GM03348 (cell line): ENCODE measurements at regions not wholly inside any gene's neighbourhood (a gene's known extent, or its start where the extent isn't known, plus 50 kb on each side); places are given as distances from the start of the nearest gene placed in this dataset.
"Not testable (repeated sequence)": the region's sequence is repeated elsewhere in the genome, so short reads cannot be mapped to it uniquely, and the experiment has no call there.

Experiments used
- DNase-seq: peaks from one replicate; pipeline ENCODE4 v3.0.0; 2012; ENCODE audit warnings: low spot score

DNA sequence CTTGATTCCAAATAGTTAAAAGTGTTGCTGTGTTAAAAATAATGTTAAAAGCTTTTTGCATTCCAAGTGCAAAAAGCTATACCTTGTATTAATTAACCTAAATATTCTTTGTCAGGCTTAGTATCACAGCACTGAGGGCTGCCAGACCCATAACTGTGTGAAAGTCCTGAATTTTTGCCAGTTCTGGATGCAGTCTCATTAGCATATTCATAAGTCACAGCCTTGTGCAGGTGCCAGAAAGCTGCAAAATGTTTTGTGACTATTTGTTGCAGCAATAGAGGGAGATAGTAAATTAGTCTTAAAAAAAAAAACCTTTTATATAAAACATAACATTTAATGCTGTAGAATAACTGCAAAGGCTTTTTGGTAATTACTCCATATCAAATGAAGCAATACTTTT lies 56.6 kb downstream of the SLITRK1 start:
- DNase-seq, result no peak

DNA sequence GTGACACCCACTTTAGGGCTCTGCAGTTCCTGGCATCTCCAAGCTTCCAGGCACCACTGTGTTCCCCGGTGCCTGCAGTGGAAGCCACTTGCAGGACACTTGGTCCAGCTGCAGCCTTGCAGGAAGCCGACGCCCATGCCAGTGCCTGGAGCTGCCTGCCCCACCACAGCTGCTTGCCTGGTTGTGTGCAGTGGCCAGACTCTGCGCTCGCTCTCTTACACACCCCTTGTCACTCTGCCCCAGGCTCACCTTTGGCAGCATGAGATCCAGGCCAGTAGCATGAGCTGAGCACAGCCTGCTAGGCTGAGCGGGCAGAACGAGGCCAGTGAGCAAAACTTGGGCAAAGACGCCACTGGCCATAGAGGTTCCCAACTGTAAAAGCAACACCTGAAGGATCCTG lies 57.7 kb downstream of the SLITRK1 start:
- DNase-seq, result no peak

DNA sequence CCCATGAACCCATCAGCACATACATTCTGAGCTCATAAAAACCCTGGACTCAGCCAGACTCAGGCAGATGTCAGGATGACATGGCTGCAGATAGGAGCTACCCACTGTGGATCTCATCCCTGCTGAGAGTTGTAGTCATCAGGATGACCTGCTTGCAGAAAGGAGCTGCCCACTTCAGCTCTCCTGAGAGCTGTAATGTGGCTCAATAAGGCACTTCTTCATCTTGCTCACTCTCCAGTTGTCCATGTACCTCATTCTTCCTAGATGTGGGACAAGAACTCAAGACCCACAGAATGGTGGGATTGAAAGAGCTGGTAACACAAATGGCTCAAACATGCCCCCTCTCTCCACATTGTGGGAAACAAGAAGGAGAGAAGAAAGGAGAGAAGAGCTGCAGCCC lies 58.2 kb downstream of the SLITRK1 start:
- no peak for DNase-seq

GRCh38 chr13:83819611-83820010 lies 62.7 kb downstream of the SLITRK1 start:
- DNase-seq, result peak; percentile 12

DNA sequence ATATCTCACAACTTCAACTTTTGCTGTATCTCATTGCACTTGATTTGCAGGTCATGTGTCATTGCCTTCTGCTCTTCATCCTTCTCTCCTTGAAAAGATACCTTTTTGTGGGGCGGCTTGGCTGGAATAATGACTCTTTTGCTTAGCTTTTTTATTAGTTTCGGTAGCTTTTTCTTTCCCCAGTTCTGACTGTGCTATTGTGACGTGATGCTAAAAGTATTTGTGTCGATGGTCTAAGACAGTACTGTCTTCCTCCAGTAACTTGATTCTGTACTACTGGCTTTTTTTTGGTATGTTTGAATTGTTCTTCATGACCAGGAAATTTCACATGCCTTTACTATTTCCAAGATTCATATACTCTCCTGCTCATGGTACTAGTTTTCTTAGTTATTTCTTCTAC lies 63.1 kb downstream of the SLITRK1 start:
- DNase-seq, result peak; percentile 39

DNA sequence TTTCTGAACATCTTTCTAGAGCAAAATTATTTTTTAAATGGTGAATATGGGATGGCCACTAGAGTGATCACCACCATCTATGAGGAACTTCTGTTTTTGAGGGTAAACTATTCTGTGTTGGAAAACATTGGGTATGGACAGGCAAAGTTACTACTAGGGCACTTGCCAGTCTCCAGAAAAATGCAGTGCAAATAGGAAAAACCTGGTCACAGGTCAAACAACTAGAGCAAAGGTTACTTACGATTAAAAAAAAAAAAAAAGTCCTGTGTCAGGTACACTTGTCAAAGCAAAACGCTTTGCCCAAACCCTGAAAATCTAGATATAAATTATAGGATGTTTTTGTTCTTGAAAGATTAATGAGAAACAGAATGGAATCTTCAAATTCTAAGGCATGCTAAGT lies 66.2 kb downstream of the SLITRK1 start:
- DNase-seq, result no peak

GRCh38 chr13:83815598-83815997 lies 66.7 kb downstream of the SLITRK1 start:
- DNase-seq, result no peak

GRCh38 chr13:83810136-83810535 lies 72.1 kb downstream of the SLITRK1 start:
- DNase-seq, result no peak

- no peak for DNase-seq
Observed at GRCh38 chr13:83804356-83804962, 77.8 kb downstream of the SLITRK1 start.

DNA sequence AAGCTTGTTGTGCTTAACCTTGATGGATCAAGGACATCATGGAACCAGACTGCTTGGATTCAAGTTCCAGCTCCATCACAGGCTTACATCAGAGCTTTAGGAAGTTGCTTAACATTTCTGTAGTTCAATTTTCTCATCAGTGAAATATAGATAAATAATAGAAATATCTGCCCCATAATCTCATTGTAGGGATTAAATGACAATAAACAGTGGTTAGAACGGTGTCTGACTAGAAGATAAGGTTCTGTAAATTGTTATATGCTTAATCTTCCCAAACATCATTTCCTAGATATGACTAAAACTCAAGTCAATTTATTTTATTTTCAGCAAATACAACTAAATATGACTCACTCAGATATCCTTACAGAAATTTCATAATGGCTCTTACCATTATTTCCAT lies 83.5 kb downstream of the SLITRK1 start:
- DNase-seq, result peak; percentile 25

DNA sequence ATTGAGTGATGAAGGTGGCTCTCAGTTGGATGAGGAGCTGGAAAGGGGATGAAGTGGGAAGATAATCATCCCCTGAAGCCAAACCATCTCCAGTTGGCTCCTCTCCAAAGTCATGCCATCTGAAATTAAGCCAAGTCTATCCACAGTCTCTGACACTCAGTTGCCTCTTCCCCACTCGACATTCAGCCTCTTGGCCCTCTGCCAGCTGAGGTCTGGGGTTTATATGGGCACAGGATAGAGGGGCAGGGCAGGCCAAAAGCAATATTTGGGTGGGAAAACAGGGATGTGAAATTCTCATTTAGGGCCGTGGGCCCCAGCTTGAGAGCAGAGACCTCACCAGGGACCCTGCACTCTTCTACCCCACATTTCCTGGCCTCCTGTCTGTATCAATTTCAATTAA lies 85.9 kb downstream of the SLITRK1 start:
- no peak for DNase-seq

GRCh38 chr13:83794583-83794982 lies 87.7 kb downstream of the SLITRK1 start:
- DNase-seq, result no peak

DNA sequence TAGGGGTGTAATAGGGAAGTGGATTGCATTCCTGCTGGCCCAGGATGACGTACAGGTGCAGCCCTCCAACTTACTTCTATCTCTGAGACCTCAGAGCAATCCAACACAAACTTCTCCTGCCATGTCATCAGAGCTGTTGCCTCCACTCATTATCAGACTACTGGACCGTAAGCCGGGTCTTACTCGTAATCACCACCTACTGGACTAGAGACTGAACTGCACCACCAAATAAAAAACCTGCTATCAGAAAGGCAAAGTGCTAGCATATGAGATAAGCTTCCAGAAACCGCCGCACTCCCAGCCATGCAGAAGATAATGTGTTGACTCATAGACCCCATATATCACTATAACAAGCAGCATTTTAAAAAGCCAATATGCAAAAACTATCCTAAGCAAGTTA lies 102.0 kb downstream of the SLITRK1 start:
- DNase-seq, result no peak

DNA sequence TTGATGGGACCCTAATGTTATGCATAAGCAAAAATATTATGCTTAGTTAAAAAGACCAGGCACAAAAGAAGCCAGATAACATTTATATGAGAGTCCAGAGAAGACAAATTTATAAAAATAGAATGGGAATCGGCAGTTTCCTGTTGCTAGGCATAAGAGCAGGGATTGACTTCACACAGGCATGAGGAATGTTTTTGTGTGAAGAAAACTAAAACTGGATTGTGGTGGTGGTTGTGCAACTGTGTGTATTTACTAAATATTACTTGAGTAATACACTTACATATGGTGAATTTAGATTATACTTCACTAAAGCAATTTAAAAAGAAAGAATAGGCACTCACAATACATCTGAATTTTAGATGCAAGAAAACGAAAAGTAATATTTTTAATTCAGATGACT lies 108.3 kb downstream of the SLITRK1 start:
- no peak for DNase-seq

- no peak for DNase-seq
Observed at GRCh38 chr13:83765796-83766195, 116.5 kb downstream of the SLITRK1 start.

DNA sequence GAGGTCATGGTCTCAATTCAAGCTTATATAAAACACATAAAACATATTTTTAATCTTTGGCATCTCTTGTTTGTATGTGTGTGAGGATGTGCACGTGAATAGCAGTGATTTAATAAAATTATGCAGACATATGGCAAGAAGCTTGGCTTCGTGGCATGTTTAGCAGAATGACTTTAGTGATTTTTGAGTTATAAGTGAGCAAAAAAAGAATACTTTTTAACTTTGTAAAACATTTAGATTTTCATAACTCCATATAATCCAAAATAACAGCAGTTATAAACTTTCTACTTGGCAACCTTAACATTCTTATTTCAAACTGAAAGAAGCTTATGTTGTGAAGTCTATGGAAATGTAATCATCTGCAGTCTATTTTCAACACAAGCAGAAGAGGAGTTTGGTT lies 120.6 kb downstream of the SLITRK1 start:
- no peak for DNase-seq

DNA sequence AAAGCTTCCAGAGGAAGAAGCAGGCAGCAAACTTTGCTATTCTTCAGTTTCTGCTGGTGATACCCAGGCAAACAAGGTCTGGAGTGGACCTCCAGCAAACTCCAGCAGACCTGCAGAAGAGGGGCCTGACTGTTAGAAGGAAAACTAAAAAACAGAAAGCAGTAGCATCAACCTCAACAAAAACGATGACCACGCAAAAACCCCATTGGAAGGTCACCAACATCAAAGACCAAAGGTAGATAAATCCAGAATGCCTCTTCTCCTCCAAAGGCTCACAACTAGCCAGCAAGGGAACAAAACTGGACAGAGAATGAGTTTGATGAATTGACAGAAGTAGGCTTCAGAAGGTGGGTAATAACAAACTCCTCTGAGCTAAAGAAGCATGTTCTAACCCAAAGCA lies 127.1 kb downstream of the SLITRK1 start:
- not testable (repeated sequence) for DNase-seq

DNA sequence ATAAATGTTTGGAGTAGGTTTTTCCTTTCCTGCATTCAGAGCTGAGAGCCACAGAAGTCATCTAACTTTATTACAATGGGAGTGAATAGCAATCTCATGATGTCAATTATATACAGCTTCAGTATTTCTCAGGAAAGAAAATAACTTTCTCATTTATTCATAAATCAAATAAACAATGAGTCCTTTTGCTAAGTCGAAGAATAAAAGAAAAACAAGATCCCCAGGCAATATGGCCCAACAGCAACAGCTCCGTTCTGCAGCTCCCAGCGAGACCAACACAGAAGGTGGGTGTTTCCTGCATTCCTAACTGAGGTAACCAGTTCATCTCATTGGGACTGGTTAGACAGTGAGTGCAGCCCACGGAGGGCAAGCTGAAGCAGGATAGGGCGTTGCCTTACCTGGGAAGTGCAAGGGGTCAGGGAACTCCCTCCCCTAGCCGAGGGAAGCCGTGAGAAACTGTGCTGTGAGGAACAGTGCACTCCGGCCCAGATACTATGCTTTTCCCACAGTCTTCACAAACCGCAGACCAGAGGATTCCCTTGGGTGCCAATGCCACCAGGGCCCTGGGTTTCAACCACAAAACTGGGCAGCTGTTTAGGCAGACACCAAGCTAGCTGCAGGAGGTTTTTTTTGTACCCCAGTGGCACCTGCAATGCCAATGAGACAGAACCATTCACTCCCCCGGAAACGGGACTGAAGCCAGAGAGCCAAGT lies 128.2 kb downstream of the SLITRK1 start:
- no peak for DNase-seq

GRCh38 chr13:83752141-83752540 lies 130.1 kb downstream of the SLITRK1 start:
- peak; percentile 65 for DNase-seq

DNA sequence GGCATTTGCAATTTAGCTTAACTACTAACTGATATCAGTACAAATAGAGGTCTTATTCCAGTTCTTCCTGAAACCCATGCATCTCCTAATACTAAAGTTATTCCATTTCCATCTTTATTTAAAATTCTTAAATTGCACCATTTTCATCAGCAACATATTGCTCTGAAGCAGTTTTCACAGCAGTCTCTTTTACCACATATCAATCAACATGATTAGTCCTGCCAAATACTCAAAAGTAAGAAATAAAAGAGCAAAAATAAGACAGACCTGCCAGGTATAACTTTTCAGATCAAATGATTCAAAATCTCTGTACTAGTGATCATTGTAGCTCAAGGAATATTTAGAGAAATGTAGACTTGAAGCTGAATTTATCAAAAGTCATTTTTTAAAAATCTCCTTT lies 141.7 kb downstream of the SLITRK1 start:
- DNase-seq, result no peak

DNA sequence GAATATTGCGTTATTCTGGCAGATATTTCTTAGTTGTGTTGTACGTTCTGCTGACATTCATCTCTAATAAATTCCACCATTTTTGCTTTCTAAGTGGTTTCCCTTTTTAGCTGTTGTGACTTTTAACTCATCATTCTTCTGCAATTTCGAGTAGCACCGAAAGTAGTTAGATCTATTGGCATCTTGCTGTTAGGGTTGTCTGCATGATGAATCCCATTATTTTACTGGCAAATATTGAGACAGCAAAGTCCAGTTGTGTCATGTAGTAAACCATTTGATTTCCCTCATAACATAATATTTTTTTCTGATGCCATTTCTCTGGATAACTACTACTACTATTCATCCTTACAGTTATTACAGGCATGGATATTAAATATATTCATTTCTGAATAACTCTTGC lies 143.9 kb downstream of the SLITRK1 start:
- DNase-seq, result no peak

- no peak for DNase-seq
Observed at GRCh38 chr13:83733293-83733692, 149.0 kb downstream of the SLITRK1 start.

DNA sequence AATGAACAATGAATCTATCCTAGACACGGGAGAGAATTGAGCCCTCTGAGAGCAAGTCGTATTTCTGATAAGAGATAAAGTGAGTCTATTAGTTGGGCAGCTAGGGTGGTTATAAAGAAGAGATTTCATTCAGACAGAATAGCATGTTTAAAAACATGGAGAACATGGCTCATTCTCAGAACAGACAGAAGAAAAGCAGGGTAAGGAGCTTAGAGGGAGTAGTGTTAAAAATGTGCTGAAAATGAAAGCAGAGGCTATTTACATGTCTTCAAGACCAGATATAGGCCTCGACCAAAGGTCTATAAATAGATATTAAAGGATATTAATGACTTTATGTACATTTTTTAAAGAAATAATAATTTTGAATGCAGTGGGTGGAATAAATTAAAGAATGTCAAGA lies 149.5 kb downstream of the SLITRK1 start:
- no peak for DNase-seq

- no peak for DNase-seq
Observed at GRCh38 chr13:83731113-83731512, 151.2 kb downstream of the SLITRK1 start.
